ENCODE measurements at regions not wholly inside any gene's neighbourhood (a gene's known extent, or its start where the extent isn't known, plus 50 kb on each side); places are given as distances from the start of the nearest gene placed in this dataset.
"Not testable (repeated sequence)": the region's sequence is repeated elsewhere in the genome, so short reads cannot be mapped to it uniquely, and the experiment has no call there.

DNA sequence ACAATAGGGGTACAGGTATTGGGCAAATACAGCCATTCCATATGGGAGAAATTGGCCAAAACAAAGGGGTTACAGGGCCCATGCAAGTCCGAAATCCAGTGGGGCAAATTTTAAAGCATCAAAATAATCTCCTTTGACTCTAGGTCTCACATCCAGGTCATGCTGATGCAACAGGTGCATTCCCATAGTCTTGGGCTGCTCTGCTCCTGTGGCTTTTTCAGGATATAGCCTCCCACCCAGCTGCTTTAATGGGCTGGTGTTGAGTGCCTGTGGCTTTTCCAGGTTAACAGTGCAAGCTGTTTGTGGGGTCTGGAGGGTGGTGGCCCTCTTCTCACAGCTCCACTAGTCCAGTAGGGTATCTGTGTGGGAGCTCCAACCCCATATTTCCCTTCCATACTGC is 607.1 kb downstream of the MEI4 start:
- Histone ChIP-seq H3K27me3 (ENCODE audit: insufficient read depth, low read depth) (no peaks in the 10 kb centered on the region), H3K9me2 (ENCODE audit: insufficient read depth) (no peaks in the 10 kb centered on the region), H3K4me2 (no peak overlapping the region), H3K27ac (no peak overlapping the region), H3F3A (ENCODE audit: insufficient read depth, low read depth) (no peaks in the 10 kb centered on the region), H3K79me2 (ENCODE audit: low read depth) (no peaks in the 10 kb centered on the region), H3K4me1 (replicated peaks; ENCODE audit: insufficient read depth) (no peaks in the 10 kb centered on the region), H3K4me3 (no peak overlapping the region), H4K20me1 (ENCODE audit: insufficient read depth) (no peaks in the 10 kb centered on the region), H3K9me3 (ENCODE audit: insufficient read depth, low read depth) (no peaks in the 10 kb centered on the region), H3K36me3 (ENCODE audit: low read depth) (no peaks in the 10 kb centered on the region), H2AFZ (no peak overlapping the region)
- BruUV-seq (replicated peaks) = no TSS peak
- TF ChIP-seq, protein P1, sequence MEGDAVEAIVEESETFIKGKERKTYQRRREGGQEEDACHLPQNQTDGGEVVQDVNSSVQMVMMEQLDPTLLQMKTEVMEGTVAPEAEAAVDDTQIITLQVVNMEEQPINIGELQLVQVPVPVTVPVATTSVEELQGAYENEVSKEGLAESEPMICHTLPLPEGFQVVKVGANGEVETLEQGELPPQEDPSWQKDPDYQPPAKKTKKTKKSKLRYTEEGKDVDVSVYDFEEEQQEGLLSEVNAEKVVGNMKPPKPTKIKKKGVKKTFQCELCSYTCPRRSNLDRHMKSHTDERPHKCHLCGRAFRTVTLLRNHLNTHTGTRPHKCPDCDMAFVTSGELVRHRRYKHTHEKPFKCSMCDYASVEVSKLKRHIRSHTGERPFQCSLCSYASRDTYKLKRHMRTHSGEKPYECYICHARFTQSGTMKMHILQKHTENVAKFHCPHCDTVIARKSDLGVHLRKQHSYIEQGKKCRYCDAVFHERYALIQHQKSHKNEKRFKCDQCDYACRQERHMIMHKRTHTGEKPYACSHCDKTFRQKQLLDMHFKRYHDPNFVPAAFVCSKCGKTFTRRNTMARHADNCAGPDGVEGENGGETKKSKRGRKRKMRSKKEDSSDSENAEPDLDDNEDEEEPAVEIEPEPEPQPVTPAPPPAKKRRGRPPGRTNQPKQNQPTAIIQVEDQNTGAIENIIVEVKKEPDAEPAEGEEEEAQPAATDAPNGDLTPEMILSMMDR (conservative IDR thresholded peaks at IDR 0.05) = no peak
- TF ChIP-seq EZH2 (IDR thresholded peaks at IDR 0.05; ENCODE audit: low read depth) = no peak
- POLR2A ChIA-PET (ENCODE audit: unreplicated experiment) = interaction anchor here (0.7 kb wide), 1 partner anchor 41 kb away, joined by 3 read pairs; no protein-coding TSS in a partner anchor
- CTCF ChIA-PET = no interaction called here
- intact Hi-C loops (cut with micrococcal nuclease; ENCODE audit: unreplicated experiment) = no loop called here
- DNase-seq = no peak

GRCh38 chr6:78260427-78260826 is 606.9 kb upstream of the IRAK1BP1 start:
- H3K36me3 ChIP-seq (ENCODE audit: low read depth); H3K27me3 ChIP-seq (ENCODE audit: insufficient read depth, low read depth); H3K4me1 ChIP-seq (replicated peaks; ENCODE audit: insufficient read depth); H3F3A ChIP-seq (ENCODE audit: insufficient read depth, low read depth); H3K9me3 ChIP-seq (ENCODE audit: insufficient read depth, low read depth); H4K20me1 ChIP-seq (ENCODE audit: insufficient read depth); H3K27ac ChIP-seq; intact Hi-C loops (cut with micrococcal nuclease; ENCODE audit: unreplicated experiment); H3K4me2 ChIP-seq; H3K79me2 ChIP-seq (ENCODE audit: low read depth); H2AFZ ChIP-seq; CTCF ChIA-PET; H3K9me2 ChIP-seq (ENCODE audit: insufficient read depth); DNase-seq; BruUV-seq (replicated peaks); H3K4me3 ChIP-seq: not testable (repeated sequence)
- POLR2A ChIA-PET (ENCODE audit: unreplicated experiment) = interaction anchor here (0.7 kb wide), 1 partner anchor 40 kb away, joined by 3 read pairs; no protein-coding TSS in a partner anchor

DNA sequence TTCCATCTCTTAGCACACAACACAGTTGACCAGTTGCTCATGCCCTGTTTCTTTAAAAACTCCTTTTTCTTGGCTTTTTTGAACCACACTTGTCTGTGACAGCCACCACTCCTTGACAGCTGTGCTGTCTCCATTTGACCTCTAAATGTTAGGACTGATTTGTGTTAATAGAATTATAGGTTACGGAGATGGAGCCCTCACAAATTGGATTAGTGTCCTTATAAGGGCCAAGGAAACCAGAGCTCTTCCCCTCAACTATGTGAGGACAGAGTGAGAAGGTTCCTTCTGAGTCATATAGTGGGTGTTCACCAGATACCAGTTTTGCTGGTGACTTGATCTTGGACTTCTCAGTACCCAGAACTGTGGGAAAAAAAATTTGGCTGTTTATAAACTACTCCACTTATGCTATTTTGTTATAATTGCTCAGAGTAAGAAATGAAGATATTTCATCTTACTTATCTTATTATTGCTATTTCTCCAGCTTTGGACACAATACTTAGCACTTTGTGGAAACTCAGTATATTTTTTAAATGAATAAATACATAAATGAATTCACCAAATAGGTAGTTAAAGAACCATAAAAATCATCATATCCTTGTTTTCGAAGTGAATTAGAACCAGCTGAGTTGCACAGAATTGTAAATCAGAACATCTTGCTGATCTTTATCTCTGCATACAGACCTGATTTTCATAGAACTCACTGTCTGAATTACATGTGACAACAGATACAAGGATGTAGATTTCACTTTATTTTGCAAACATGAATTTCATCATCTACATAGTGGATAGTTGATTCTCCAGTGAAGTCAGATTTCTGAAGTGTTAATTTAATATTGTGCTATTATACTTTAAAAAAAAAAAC is 598.5 kb upstream of the IRAK1BP1 start:
- Histone ChIP-seq H3K27ac (no peak overlapping the region), H2AFZ (no peak overlapping the region), H3K79me2 (ENCODE audit: low read depth) (no peaks in the 10 kb centered on the region), H3K4me2 (no peak overlapping the region), H4K20me1 (ENCODE audit: insufficient read depth) (no peaks in the 10 kb centered on the region), H3K4me3 (no peak overlapping the region), H3K4me1 (replicated peaks; ENCODE audit: insufficient read depth) (no peaks in the 10 kb centered on the region), H3K9me3 (ENCODE audit: insufficient read depth, low read depth) (no peaks in the 10 kb centered on the region), H3K27me3 (ENCODE audit: insufficient read depth, low read depth) (no peaks in the 10 kb centered on the region), H3F3A (ENCODE audit: insufficient read depth, low read depth) (no peaks in the 10 kb centered on the region), H3K9me2 (ENCODE audit: insufficient read depth) (no peaks in the 10 kb centered on the region), H3K36me3 (ENCODE audit: low read depth) (no peaks in the 10 kb centered on the region)
- ChIA-PET POLR2A (ENCODE audit: unreplicated experiment) (no interaction called here), CTCF (no interaction called here)
- no peak for TF ChIP-seq EZH2 (IDR thresholded peaks at IDR 0.05; ENCODE audit: low read depth)
- TF ChIP-seq, protein P1 (conservative IDR thresholded peaks at IDR 0.05) = no peak
- intact Hi-C loops (cut with micrococcal nuclease; ENCODE audit: unreplicated experiment) = no loop called here
- BruUV-seq (replicated peaks) = no TSS peak
- DNase-seq = no peak

Measured in PC-9 (cell line).